Effector memory CD4-positive, alpha-beta T cell (primary cell): ENCODE measurements at regions not wholly inside any gene's neighbourhood (a gene's known extent, or its start where the extent isn't known, plus 50 kb on each side); places are given as distances from the start of the nearest gene placed in this dataset.

Experiments
- DNase-seq, 3 donors: peaks; one replicate each; pipeline ENCODE4 v3.0.0-alpha.2; 2020
- H3K27ac ChIP-seq: 2 replicates; pipeline ENCODE4 v1.7.0; 2013; ENCODE audit warnings: mild to moderate bottlenecking, low read length, moderate library complexity; ENCODE audit not compliant: insufficient read depth, poor library complexity, severe bottlenecking
- H3K27me3 ChIP-seq: replicated peaks from 2 replicates; pipeline ENCODE4 v1.7.0; 2013; ENCODE audit warnings: mild to moderate bottlenecking, low read length; ENCODE audit not compliant: insufficient read depth, control insufficient read depth, poor library complexity, severe bottlenecking
- H3K36me3 ChIP-seq: 2 replicates; pipeline ENCODE4 v1.7.0; 2013; ENCODE audit warnings: mild to moderate bottlenecking, low read length, moderate library complexity; ENCODE audit not compliant: control insufficient read depth, insufficient read depth
- H3K4me1 ChIP-seq: 2 replicates; pipeline ENCODE4 v1.7.0; 2013; ENCODE audit warnings: low read length, mild to moderate bottlenecking; ENCODE audit not compliant: control insufficient read depth, insufficient read depth, poor library complexity, severe bottlenecking
- H3K4me3 ChIP-seq: 2 replicates; pipeline ENCODE4 v1.7.0; 2013; ENCODE audit warnings: low read length, low read depth, mild to moderate bottlenecking; ENCODE audit not compliant: insufficient read depth, poor library complexity, severe bottlenecking
- H3K9me3 ChIP-seq: 2 replicates; pipeline ENCODE4 v1.7.0; 2013; ENCODE audit warnings: mild to moderate bottlenecking, low read length, moderate library complexity; ENCODE audit not compliant: control insufficient read depth

- Histone ChIP-seq H3K27me3 (no peaks in the 10 kb centered on the region), H3K9me3 (no peaks in the 10 kb centered on the region)
- DNase-seq = no peak
Measured at GRCh38 chr13:108433976-108434755, 164.6 kb downstream of the TNFSF13B start.

GRCh38 chr13:108435393-108436149 is 166.1 kb downstream of the TNFSF13B start:
- no peaks in the 10 kb centered on the region for H3K4me1 ChIP-seq
- H3K36me3 ChIP-seq = no peaks in the 10 kb centered on the region
- H3K4me3 ChIP-seq = no peak overlapping the region
- H3K27ac ChIP-seq = no peak overlapping the region
- no peak for DNase-seq
- H3K27me3 ChIP-seq = no peaks in the 10 kb centered on the region
- no peaks in the 10 kb centered on the region for H3K9me3 ChIP-seq

More at GRCh38 chr13:108433976-108434755, 164.6 kb downstream of the TNFSF13B start:
- H3K4me3 ChIP-seq = no peak overlapping the region
- no peaks in the 10 kb centered on the region for H3K36me3 ChIP-seq
- no peak overlapping the region for H3K27ac ChIP-seq
- H3K4me1 ChIP-seq = no peaks in the 10 kb centered on the region

- no peak for DNase-seq
- no peak overlapping the region for H3K4me3 ChIP-seq
- H3K27me3 ChIP-seq = no peaks in the 10 kb centered on the region
- H3K27ac ChIP-seq = no peak overlapping the region
- no peaks in the 10 kb centered on the region for H3K36me3 ChIP-seq
- no peaks in the 10 kb centered on the region for H3K9me3 ChIP-seq
- no peaks in the 10 kb centered on the region for H3K4me1 ChIP-seq
Measured at GRCh38 chr13:108437496-108437895, 168.0 kb downstream of the TNFSF13B start.

GRCh38 chr13:108439556-108439955 is 170.0 kb downstream of the TNFSF13B start:
- no peaks in the 10 kb centered on the region for H3K4me1 ChIP-seq
- H3K9me3 ChIP-seq = no peaks in the 10 kb centered on the region
- no peak overlapping the region for H3K27ac ChIP-seq
- no peaks in the 10 kb centered on the region for H3K36me3 ChIP-seq
- H3K27me3 ChIP-seq = no peaks in the 10 kb centered on the region
- H3K4me3 ChIP-seq = no peak overlapping the region
- DNase-seq = no peak

- no peaks in the 10 kb centered on the region for H3K4me1 ChIP-seq
- no peak overlapping the region for H3K4me3 ChIP-seq
- H3K9me3 ChIP-seq = no peaks in the 10 kb centered on the region
- no peak overlapping the region for H3K27ac ChIP-seq
- no peak for DNase-seq
- no peaks in the 10 kb centered on the region for H3K27me3 ChIP-seq
- no peaks in the 10 kb centered on the region for H3K36me3 ChIP-seq
Measured at GRCh38 chr13:108444448-108444847, 174.9 kb downstream of the TNFSF13B start.

- Histone ChIP-seq H3K27me3 (no peaks in the 10 kb centered on the region), H3K4me1 (no peaks in the 10 kb centered on the region), H3K36me3 (no peaks in the 10 kb centered on the region), H3K9me3 (no peaks in the 10 kb centered on the region), H3K4me3 (no peak overlapping the region), H3K27ac (no peak overlapping the region)
- no peak for DNase-seq
Measured at GRCh38 chr13:108448891-108449290, 179.4 kb downstream of the TNFSF13B start.

- no peaks in the 10 kb centered on the region for H3K36me3 ChIP-seq
- DNase-seq = no peak
Measured at GRCh38 chr13:108451121-108451520, 178.3 kb upstream of the MYO16 start.

GRCh38 chr13:108455320-108455719 is 174.1 kb upstream of the MYO16 start:
- no peaks in the 10 kb centered on the region for H3K36me3 ChIP-seq
- DNase-seq = no peak
- H3K4me1 ChIP-seq = no peaks in the 10 kb centered on the region
- H3K27me3 ChIP-seq = no peaks in the 10 kb centered on the region
- H3K4me3 ChIP-seq = no peak overlapping the region
- no peaks in the 10 kb centered on the region for H3K9me3 ChIP-seq
- H3K27ac ChIP-seq = no peak overlapping the region

More at GRCh38 chr13:108451121-108451520, 178.3 kb upstream of the MYO16 start:
- Histone ChIP-seq H3K4me1 (no peaks in the 10 kb centered on the region), H3K27me3 (no peaks in the 10 kb centered on the region), H3K27ac (no peak overlapping the region), H3K4me3 (no peak overlapping the region), H3K9me3 (no peaks in the 10 kb centered on the region)

GRCh38 chr13:108460043-108460442 is 169.4 kb upstream of the MYO16 start:
- Histone ChIP-seq H3K27me3 (no peaks in the 10 kb centered on the region), H3K27ac (no peak overlapping the region), H3K4me3 (no peak overlapping the region), H3K36me3 (no peaks in the 10 kb centered on the region), H3K9me3 (no peaks in the 10 kb centered on the region), H3K4me1 (no peaks in the 10 kb centered on the region)
- no peak for DNase-seq

- Histone ChIP-seq H3K27ac (no peak overlapping the region), H3K27me3 (no peaks in the 10 kb centered on the region), H3K9me3 (no peaks in the 10 kb centered on the region), H3K4me3 (no peak overlapping the region), H3K4me1 (no peaks in the 10 kb centered on the region), H3K36me3 (no peaks in the 10 kb centered on the region)
- DNase-seq = no peak
Measured at GRCh38 chr13:108460746-108461145, 168.7 kb upstream of the MYO16 start.
